ENCODE measurements at regions not wholly inside any gene's neighbourhood (a gene's known extent, or its start where the extent isn't known, plus 50 kb on each side); places are given as distances from the start of the nearest gene placed in this dataset.

GRCh38 chr1:59110271-59110670 is 186.6 kb upstream of the FGGY start:
- no peaks in the 10 kb centered on the region for H3K9me3 ChIP-seq (ENCODE audit: low read length)
- Mint-ChIP-seq H3K27me3 (no peaks in the 10 kb centered on the region), H3K9me3 (no peaks in the 10 kb centered on the region), H3K4me1 (no peaks in the 10 kb centered on the region), H3K36me3 (no peaks in the 10 kb centered on the region), H3K27ac (no peak overlapping the region), H3K4me3 (no peak overlapping the region)
- no peak overlapping the region for H3K4me3 ChIP-seq (ENCODE audit: low read length)
- CTCF ChIA-PET = no interaction called here
- no peaks in the 10 kb centered on the region for H3K27me3 ChIP-seq (ENCODE audit: insufficient read depth, low read length, poor library complexity, severe bottlenecking)
- POLR2A ChIA-PET = no interaction called here
- H3K4me1 ChIP-seq (ENCODE audit: insufficient read depth, low read length) = no peaks in the 10 kb centered on the region
- no peak for DNase-seq
- no peak overlapping the region for H3K27ac ChIP-seq (ENCODE audit: low read depth, low read length)
- no peaks in the 10 kb centered on the region for H3K36me3 ChIP-seq (ENCODE audit: insufficient read depth, low read length)

GRCh38 chr1:59113876-59114457 is 182.9 kb upstream of the FGGY start:
- no peaks in the 10 kb centered on the region for H3K9me3 ChIP-seq (ENCODE audit: low read length)
- no peak overlapping the region for H3K4me3 ChIP-seq (ENCODE audit: low read length)
- CTCF ChIA-PET = no interaction called here
- Mint-ChIP-seq H3K27me3 (no peaks in the 10 kb centered on the region), H3K36me3 (no peaks in the 10 kb centered on the region), H3K4me1 (no peaks in the 10 kb centered on the region), H3K27ac (no peak overlapping the region), H3K4me3 (no peak overlapping the region), H3K9me3 (no peaks in the 10 kb centered on the region)
- POLR2A ChIA-PET = no interaction called here
- DNase-seq = no peak
- no peaks in the 10 kb centered on the region for H3K4me1 ChIP-seq (ENCODE audit: insufficient read depth, low read length)
- no peaks in the 10 kb centered on the region for H3K36me3 ChIP-seq (ENCODE audit: insufficient read depth, low read length)
- no peak overlapping the region for H3K27ac ChIP-seq (ENCODE audit: low read depth, low read length)
- H3K27me3 ChIP-seq (ENCODE audit: insufficient read depth, low read length, poor library complexity, severe bottlenecking) = no peaks in the 10 kb centered on the region

DNA sequence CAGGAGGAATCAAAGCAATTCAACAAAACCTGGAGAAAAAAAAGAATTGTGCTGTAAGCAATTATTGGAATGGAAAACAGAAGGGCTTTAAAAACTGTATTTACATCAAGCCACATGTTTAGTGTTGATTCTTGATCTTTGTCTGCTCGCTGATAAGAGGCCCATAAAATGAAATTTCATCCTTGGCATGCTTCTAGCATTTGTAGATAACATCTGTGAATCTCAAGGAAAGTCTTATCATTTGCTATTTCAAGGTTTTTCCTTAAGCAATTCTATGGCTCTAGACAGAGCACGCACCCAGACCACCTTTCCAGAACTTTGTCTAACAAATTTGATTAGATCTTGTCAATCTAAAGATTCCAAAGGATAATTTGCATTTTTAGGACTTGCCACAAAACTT is 181.0 kb upstream of the FGGY start:
- Mint-ChIP-seq H3K4me1 (no peaks in the 10 kb centered on the region), H3K9me3 (no peaks in the 10 kb centered on the region), H3K27ac (no peak overlapping the region), H3K36me3 (no peaks in the 10 kb centered on the region), H3K4me3 (no peak overlapping the region), H3K27me3 (no peaks in the 10 kb centered on the region)
- CTCF ChIA-PET = no interaction called here
- no peaks in the 10 kb centered on the region for H3K27me3 ChIP-seq (ENCODE audit: insufficient read depth, low read length, poor library complexity, severe bottlenecking)
- no peak overlapping the region for H3K27ac ChIP-seq (ENCODE audit: low read depth, low read length)
- H3K9me3 ChIP-seq (ENCODE audit: low read length) = no peaks in the 10 kb centered on the region
- H3K36me3 ChIP-seq (ENCODE audit: insufficient read depth, low read length) = no peaks in the 10 kb centered on the region
- no peak overlapping the region for H3K4me3 ChIP-seq (ENCODE audit: low read length)
- POLR2A ChIA-PET = no interaction called here
- H3K4me1 ChIP-seq (ENCODE audit: insufficient read depth, low read length) = no peaks in the 10 kb centered on the region
- DNase-seq = no peak

DNA sequence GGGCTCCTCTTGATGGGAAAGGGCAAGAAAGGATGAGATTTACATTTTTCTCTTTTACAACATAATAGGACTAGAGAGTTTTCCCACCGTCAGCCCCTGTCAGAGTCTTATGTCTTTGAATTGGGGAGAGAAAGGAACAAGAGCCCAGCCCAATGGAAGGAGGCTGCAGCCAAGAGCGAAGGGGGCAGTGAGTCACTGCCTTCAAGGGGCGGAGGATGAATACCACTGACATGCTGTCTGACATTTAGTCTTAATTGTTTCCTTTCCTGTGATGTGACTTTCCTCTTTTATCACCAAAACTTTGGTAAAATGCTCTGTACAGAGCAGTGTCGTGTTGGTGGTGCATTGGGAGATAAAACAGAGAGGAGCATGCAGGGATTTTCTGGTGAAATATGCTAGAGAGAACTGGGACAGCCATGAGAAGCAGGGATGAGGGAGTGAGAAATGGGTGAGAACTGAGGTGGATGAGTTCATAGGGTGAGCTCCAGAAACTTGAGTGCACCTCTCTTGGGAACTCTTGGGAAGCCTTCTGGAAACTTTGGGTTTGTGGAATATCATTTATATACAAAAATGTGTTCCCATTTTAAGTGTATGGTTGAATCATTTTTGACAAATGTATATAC is 179.9 kb upstream of the FGGY start:
- Histone ChIP-seq H3K27ac (ENCODE audit: low read depth, low read length) (no peak overlapping the region), H3K4me3 (ENCODE audit: low read length) (no peak overlapping the region), H3K4me1 (ENCODE audit: insufficient read depth, low read length) (no peaks in the 10 kb centered on the region), H3K9me3 (ENCODE audit: low read length) (no peaks in the 10 kb centered on the region), H3K36me3 (ENCODE audit: insufficient read depth, low read length) (no peaks in the 10 kb centered on the region), H3K27me3 (ENCODE audit: insufficient read depth, low read length, poor library complexity, severe bottlenecking) (no peaks in the 10 kb centered on the region)
- Mint-ChIP-seq H3K4me1 (no peaks in the 10 kb centered on the region), H3K36me3 (no peaks in the 10 kb centered on the region), H3K9me3 (no peaks in the 10 kb centered on the region), H3K27me3 (no peaks in the 10 kb centered on the region), H3K4me3 (no peak overlapping the region), H3K27ac (no peak overlapping the region)
- ChIA-PET POLR2A (no interaction called here), CTCF (no interaction called here)
- DNase-seq = no peak

DNA sequence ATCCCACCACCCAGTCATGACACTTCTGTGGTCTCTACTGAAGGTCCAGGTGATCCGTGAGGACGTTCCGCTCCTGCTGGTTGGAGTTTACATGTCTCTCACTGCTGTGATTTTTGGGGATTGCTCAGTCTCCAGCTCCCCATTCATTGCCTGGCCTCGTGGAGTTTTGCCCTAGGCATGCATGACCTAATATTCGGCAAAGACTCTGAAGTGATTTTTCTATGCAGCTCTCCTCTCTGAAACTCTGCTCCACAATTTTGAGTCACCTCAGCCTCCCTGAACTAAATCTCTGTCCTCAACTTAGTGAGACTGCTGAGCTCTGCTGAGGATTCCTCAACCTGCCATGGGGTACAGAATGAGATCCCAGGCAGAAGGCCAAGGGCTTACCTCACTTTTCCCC is 174.4 kb upstream of the FGGY start:
- Mint-ChIP-seq H3K36me3 (peaks cover 0 to 2% (median 0%) of the 10 kb centered on the region in 3 donors), H3K27me3 (peaks cover 10 to 16% of the 10 kb centered on the region in 2 donors), H3K27ac (no peak overlapping the region), H3K9me3 (no peaks in the 10 kb centered on the region), H3K4me3 (no peak overlapping the region), H3K4me1 (peaks cover 16 to 21% (median 17%) of the 10 kb centered on the region in 3 donors)
- ChIA-PET POLR2A (no interaction called here), CTCF (interaction anchor here (1.1 kb wide), 1 partner anchor 39 kb away, joined by 3 read pairs; no protein-coding TSS in a partner anchor)
- no peak for DNase-seq
- no peaks in the 10 kb centered on the region for H3K9me3 ChIP-seq (ENCODE audit: low read length)
- no peak overlapping the region for H3K4me3 ChIP-seq (ENCODE audit: low read length)
- H3K36me3 ChIP-seq (ENCODE audit: insufficient read depth, low read length) = no peaks in the 10 kb centered on the region
- H3K27me3 ChIP-seq (ENCODE audit: insufficient read depth, low read length, poor library complexity, severe bottlenecking) = no peaks in the 10 kb centered on the region
- H3K4me1 ChIP-seq (ENCODE audit: insufficient read depth, low read length) = peaks cover 15% of the 10 kb centered on the region
- H3K27ac ChIP-seq (ENCODE audit: low read depth, low read length) = no peak overlapping the region

DNA sequence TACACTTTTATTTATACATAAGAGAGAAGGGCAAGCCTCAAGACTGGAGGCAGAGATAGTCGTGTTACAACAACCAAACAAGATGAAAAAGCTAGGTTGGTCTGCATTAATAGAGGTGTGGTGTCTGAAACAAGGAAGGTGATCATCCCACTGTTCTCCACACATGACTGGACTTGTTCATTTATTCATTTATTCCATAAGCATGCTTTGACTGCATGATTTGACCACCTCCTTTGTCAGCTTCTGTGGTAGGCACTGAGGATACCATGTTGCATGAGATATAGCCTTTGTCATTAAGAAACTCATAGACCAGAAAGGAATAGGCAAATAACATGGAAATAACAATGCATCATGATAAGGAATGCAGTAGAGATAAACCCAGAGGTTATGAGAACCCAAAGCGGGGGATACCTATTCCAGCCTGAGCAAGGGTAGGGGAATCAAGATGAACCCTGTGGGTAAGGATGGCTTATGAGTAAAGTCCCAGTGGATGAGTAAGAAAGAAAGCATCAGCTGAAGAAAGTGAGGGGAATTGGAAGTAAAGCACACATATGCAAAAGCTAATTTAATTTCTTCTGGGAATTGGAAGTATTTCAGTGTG is 173.7 kb upstream of the FGGY start:
- Mint-ChIP-seq H3K4me3 (no peak overlapping the region), H3K4me1 (peaks cover 16 to 21% (median 17%) of the 10 kb centered on the region in 3 donors), H3K9me3 (no peaks in the 10 kb centered on the region), H3K27ac (no peak overlapping the region), H3K27me3 (peaks cover 17 to 20% of the 10 kb centered on the region in 2 donors), H3K36me3 (peaks cover 0 to 3% (median 0%) of the 10 kb centered on the region in 3 donors)
- no peaks in the 10 kb centered on the region for H3K36me3 ChIP-seq (ENCODE audit: insufficient read depth, low read length)
- no peak overlapping the region for H3K27ac ChIP-seq (ENCODE audit: low read depth, low read length)
- POLR2A ChIA-PET = no interaction called here
- CTCF ChIA-PET = interaction anchor here (1.1 kb wide), 1 partner anchor 40 kb away, joined by 3 read pairs; no protein-coding TSS in a partner anchor
- H3K9me3 ChIP-seq (ENCODE audit: low read length) = no peaks in the 10 kb centered on the region
- DNase-seq = no peak
- no peaks in the 10 kb centered on the region for H3K27me3 ChIP-seq (ENCODE audit: insufficient read depth, low read length, poor library complexity, severe bottlenecking)
- H3K4me3 ChIP-seq (ENCODE audit: low read length) = no peak overlapping the region
- peaks cover 15% of the 10 kb centered on the region for H3K4me1 ChIP-seq (ENCODE audit: insufficient read depth, low read length)

- POLR2A ChIA-PET = interaction anchor here (0.8 kb wide), 1 partner anchor 335 kb away, joined by 3 read pairs; no protein-coding TSS in a partner anchor
- no peak overlapping the region for H3K27ac Mint-ChIP-seq
- Histone ChIP-seq H3K36me3 (ENCODE audit: insufficient read depth, low read length) (no peaks in the 10 kb centered on the region), H3K4me3 (ENCODE audit: low read length) (no peak overlapping the region), H3K9me3 (ENCODE audit: low read length) (no peaks in the 10 kb centered on the region), H3K27ac (ENCODE audit: low read depth, low read length) (no peak overlapping the region), H3K27me3 (ENCODE audit: insufficient read depth, low read length, poor library complexity, severe bottlenecking) (no peaks in the 10 kb centered on the region), H3K4me1 (ENCODE audit: insufficient read depth, low read length) (peaks cover 15% of the 10 kb centered on the region)
- DNase-seq = no peak
- CTCF ChIA-PET = interaction anchor here (0.7 to 1.5 kb wide), 2 partner anchors 52 to 342 kb away, joined by 3 read pairs; no protein-coding TSS in a partner anchor
- peaks cover 16 to 21% (median 17%) of the 10 kb centered on the region in 3 donors for H3K4me1 Mint-ChIP-seq
- no peak overlapping the region for H3K4me3 Mint-ChIP-seq
- H3K27me3 Mint-ChIP-seq = peaks cover 18 to 22% of the 10 kb centered on the region in 2 donors
- H3K9me3 Mint-ChIP-seq = no peaks in the 10 kb centered on the region
- peaks cover 0 to 3% (median 0%) of the 10 kb centered on the region in 3 donors for H3K36me3 Mint-ChIP-seq
Measured at GRCh38 chr1:59124166-59124565, 172.7 kb upstream of the FGGY start.

DNA sequence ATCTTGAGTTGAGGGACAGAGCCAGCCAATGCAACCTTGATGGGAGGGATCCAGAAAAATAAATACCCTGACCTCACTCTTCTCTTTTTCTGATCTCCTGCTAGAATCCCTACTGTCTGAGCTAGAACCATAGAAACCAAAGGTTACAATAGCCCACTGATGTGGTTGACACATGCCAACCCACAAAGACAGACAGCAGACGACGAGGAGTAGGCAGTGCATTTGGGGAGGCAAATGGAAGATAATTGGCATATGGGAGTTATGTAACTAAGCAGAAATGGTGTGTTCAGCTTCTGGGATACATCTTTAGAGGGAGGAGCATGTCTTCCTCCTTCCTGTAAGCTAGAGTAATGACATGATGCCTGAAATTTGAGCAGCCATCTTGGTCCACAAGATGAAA is 171.7 kb upstream of the FGGY start:
- H3K27me3 ChIP-seq (ENCODE audit: insufficient read depth, low read length, poor library complexity, severe bottlenecking) = no peaks in the 10 kb centered on the region
- POLR2A ChIA-PET = no interaction called here
- H3K4me1 Mint-ChIP-seq = peaks cover 16 to 21% (median 17%) of the 10 kb centered on the region in 3 donors
- H3K27ac Mint-ChIP-seq = peak overlapping the region in 3 of 8 donors; percentile 8 to 17 (median 11)
- peaks cover 15% of the 10 kb centered on the region for H3K4me1 ChIP-seq (ENCODE audit: insufficient read depth, low read length)
- H3K9me3 Mint-ChIP-seq = no peaks in the 10 kb centered on the region
- peaks cover 18 to 23% of the 10 kb centered on the region in 2 donors for H3K27me3 Mint-ChIP-seq
- H3K36me3 ChIP-seq (ENCODE audit: insufficient read depth, low read length) = no peaks in the 10 kb centered on the region
- CTCF ChIA-PET = interaction anchor here (1.5 kb wide), 1 partner anchor 53 kb away, joined by 3 read pairs; no protein-coding TSS in a partner anchor
- H3K9me3 ChIP-seq (ENCODE audit: low read length) = no peaks in the 10 kb centered on the region
- H3K36me3 Mint-ChIP-seq = peaks cover 0 to 3% (median 0%) of the 10 kb centered on the region in 3 donors
- peak; percentile 6 to 62 (median 16) for DNase-seq
- H3K4me3 Mint-ChIP-seq = peak overlapping the region; percentile 17 to 56 (median 43)
- no peak overlapping the region for H3K4me3 ChIP-seq (ENCODE audit: low read length)
- H3K27ac ChIP-seq (ENCODE audit: low read depth, low read length) = no peak overlapping the region
